RWPE2 (cell line): ENCODE measurements at regions not wholly inside any gene's neighbourhood (a gene's known extent, or its start where the extent isn't known, plus 50 kb on each side); places are given as distances from the start of the nearest gene placed in this dataset.

ENCODE experiments used
- ATAC-seq: fragments of 200-7000 bp; cut with Tn5 transposase; 3 replicates; pipeline ENCODE4 v1.9.1; 2021; ENCODE audit warnings: low read depth
- DNase-seq: peaks from one replicate; pipeline ENCODE4 v3.0.0-alpha.2; 2020; ENCODE audit warnings: low spot score
- H3K27ac ChIP-seq: fragments of 450-650 bp; 2 replicates; pipeline ENCODE4 v1.5.1; 2017; ENCODE audit warnings: mild to moderate bottlenecking; ENCODE audit not compliant: poor library complexity, severe bottlenecking
- H3K27me3 ChIP-seq: fragments of 250-450 bp; sonication (Bioruptor Pico); 2 replicates; pipeline ENCODE4 v1.5.1; 2021; ENCODE audit warnings: mild to moderate bottlenecking, moderate library complexity; ENCODE audit not compliant: insufficient read depth, poor library complexity, severe bottlenecking
- H3K36me3 ChIP-seq: fragments of 250-450 bp; sonication (Bioruptor Pico); 2 replicates; pipeline ENCODE4 v1.5.1; 2020; ENCODE audit warnings: low read depth, mild to moderate bottlenecking, moderate library complexity
- H3K4me1 ChIP-seq: fragments of 250-450 bp; sonication (Bioruptor Pico); 2 replicates; pipeline ENCODE4 v1.5.1; 2021; ENCODE audit warnings: mild to moderate bottlenecking, moderate library complexity; ENCODE audit not compliant: insufficient read depth, poor library complexity, severe bottlenecking
- H3K4me3 ChIP-seq: fragments of 250-450 bp; sonication (Bioruptor Pico); 2 replicates; pipeline ENCODE4 v1.5.1; 2021; ENCODE audit warnings: mild to moderate bottlenecking, moderate library complexity; ENCODE audit not compliant: severe bottlenecking
- H3K9me3 ChIP-seq: fragments of 250-450 bp; sonication (Bioruptor Pico); 2 replicates; pipeline ENCODE4 v1.5.1; 2021; ENCODE audit warnings: mild to moderate bottlenecking, moderate library complexity; ENCODE audit not compliant: severe bottlenecking
- TF ChIP-seq, protein P1 (sequence below): fragments of 450-650 bp; IDR thresholded peaks from one replicate; pipeline ENCODE4 v1.5.1; 2017; ENCODE audit warnings: mild to moderate bottlenecking, moderate library complexity; ENCODE audit not compliant: poor library complexity, severe bottlenecking

- TF ChIP-seq, protein P1, sequence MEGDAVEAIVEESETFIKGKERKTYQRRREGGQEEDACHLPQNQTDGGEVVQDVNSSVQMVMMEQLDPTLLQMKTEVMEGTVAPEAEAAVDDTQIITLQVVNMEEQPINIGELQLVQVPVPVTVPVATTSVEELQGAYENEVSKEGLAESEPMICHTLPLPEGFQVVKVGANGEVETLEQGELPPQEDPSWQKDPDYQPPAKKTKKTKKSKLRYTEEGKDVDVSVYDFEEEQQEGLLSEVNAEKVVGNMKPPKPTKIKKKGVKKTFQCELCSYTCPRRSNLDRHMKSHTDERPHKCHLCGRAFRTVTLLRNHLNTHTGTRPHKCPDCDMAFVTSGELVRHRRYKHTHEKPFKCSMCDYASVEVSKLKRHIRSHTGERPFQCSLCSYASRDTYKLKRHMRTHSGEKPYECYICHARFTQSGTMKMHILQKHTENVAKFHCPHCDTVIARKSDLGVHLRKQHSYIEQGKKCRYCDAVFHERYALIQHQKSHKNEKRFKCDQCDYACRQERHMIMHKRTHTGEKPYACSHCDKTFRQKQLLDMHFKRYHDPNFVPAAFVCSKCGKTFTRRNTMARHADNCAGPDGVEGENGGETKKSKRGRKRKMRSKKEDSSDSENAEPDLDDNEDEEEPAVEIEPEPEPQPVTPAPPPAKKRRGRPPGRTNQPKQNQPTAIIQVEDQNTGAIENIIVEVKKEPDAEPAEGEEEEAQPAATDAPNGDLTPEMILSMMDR: no peak
- H3K27me3 ChIP-seq: peaks cover 25% of the 10 kb centered on the region
- no peaks in the 10 kb centered on the region for H3K4me1 ChIP-seq
- H3K4me3 ChIP-seq: no peak overlapping the region
- no peaks in the 10 kb centered on the region for H3K9me3 ChIP-seq
- no peaks in the 10 kb centered on the region for H3K36me3 ChIP-seq
- no peak for DNase-seq
- no peak overlapping the region for H3K27ac ChIP-seq
- no peak for ATAC-seq
Observed at GRCh38 chr13:59211606-59212005, 952.1 kb downstream of the DIAPH3 start.

DNA sequence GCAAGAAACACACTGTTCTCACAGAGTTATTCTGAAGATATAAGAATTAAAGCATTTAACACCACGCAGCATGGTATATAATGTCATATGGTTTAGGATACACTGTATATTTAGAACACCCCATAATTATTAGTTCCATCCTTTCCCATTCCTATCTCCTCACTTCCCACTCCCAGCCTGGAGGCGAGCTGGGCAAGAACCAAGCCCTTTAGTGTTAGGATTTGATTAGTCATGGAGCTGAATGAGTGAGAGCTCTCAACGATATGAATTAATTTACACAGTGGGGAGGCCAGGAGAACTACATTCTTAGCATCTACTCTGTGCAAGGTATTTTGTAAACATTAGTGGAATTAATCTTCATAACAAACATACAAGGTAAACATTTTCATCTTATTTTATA, 934.3 kb downstream of the DIAPH3 start:
- DNase-seq (no peak), ATAC-seq (no peak)
- H3K27ac ChIP-seq: no peak overlapping the region
- no peaks in the 10 kb centered on the region for H3K27me3 ChIP-seq
- H3K4me3 ChIP-seq: no peak overlapping the region
- TF ChIP-seq, protein P1: no peak
- H3K36me3 ChIP-seq: no peaks in the 10 kb centered on the region
- no peaks in the 10 kb centered on the region for H3K9me3 ChIP-seq
- no peaks in the 10 kb centered on the region for H3K4me1 ChIP-seq

GRCh38 chr13:59229861-59230260, 933.9 kb downstream of the DIAPH3 start:
- H3K27me3 ChIP-seq: no peaks in the 10 kb centered on the region
- H3K4me1 ChIP-seq: no peaks in the 10 kb centered on the region
- H3K36me3 ChIP-seq: no peaks in the 10 kb centered on the region
- H3K9me3 ChIP-seq: no peaks in the 10 kb centered on the region
- TF ChIP-seq, protein P1: no peak
- no peak overlapping the region for H3K27ac ChIP-seq
- H3K4me3 ChIP-seq: no peak overlapping the region
- DNase-seq (no peak), ATAC-seq (no peak)

GRCh38 chr13:59230484-59231264, 933.1 kb downstream of the DIAPH3 start:
- H3K36me3 ChIP-seq: no peaks in the 10 kb centered on the region

More at GRCh38 chr13:59230484-59231264, 933.1 kb downstream of the DIAPH3 start:
- H3K4me3 ChIP-seq: no peak overlapping the region
- H3K27ac ChIP-seq: no peak overlapping the region
- H3K9me3 ChIP-seq: no peaks in the 10 kb centered on the region
- no peak for ATAC-seq
- TF ChIP-seq, protein P1: no peak
- H3K27me3 ChIP-seq: no peaks in the 10 kb centered on the region
- no peaks in the 10 kb centered on the region for H3K4me1 ChIP-seq
- DNase-seq: no peak
